B cell (primary cell): ENCODE measurements at regions not wholly inside any gene's neighbourhood (a gene's known extent, or its start where the extent isn't known, plus 50 kb on each side); places are given as distances from the start of the nearest gene placed in this dataset.

Source experiments
- ATAC-seq: fragments of 200-7000 bp; cut with Tn5 transposase; one replicate; pipeline ENCODE4 v1.10.0; 2021; ENCODE audit warnings: low read depth, mild to moderate bottlenecking, moderate number of reproducible peaks, moderate library complexity
- CTCF ChIA-PET: fragments of 350-600 bp; sonication (Branson Sonifier 250); formaldehyde crosslinking; loops from one replicate; lab custom pipeline; 2021; ENCODE audit warnings: antibody characterized with exemption, inconsistent platforms; lab: Charles Lee
- POLR2A ChIA-PET: fragments of 350-600 bp; sonication (Branson Sonifier 250); formaldehyde crosslinking; loops from one replicate; lab custom pipeline; 2021; ENCODE audit warnings: antibody characterized with exemption; lab: Charles Lee
- DNase-seq: peaks from one replicate; pipeline ENCODE4 v3.0.0; 2013
- H2AFZ ChIP-seq: 2 replicates; pipeline ENCODE4 v1.6.1; 2012; ENCODE audit warnings: mild to moderate bottlenecking, low read depth, low read length; ENCODE audit not compliant: insufficient read depth, poor library complexity, severe bottlenecking
- H3K27ac ChIP-seq, 2 donors: 1 replicate in 1 of 2; 2 replicates in 1 of 2; pipeline ENCODE4 v1.5.1; 2012 to 2013; ENCODE audit warnings: low read length in 2 of 2, mild to moderate bottlenecking in 2 of 2, moderate library complexity in 1 of 2
- H3K27me3 ChIP-seq, 4 experiments: fragments of 200-600 bp in 1 of 4; sonication (generic) in 1 of 4; replicated peaks in 1 of 4; 1 replicate in 2 of 4; 2 replicates in 2 of 4; pipeline versions ENCODE4 v1.6.1 to v1.7.0; 2013 to 2016; ENCODE audit warnings: low read length in 3 of 4, mild to moderate bottlenecking in 2 of 4, mixed read lengths in 1 of 4, moderate library complexity in 1 of 4; ENCODE audit not compliant: insufficient read depth in 4 of 4, control insufficient read depth in 3 of 4; ENCODE audit errors: control extremely low read depth in 1 of 4
- H3K36me3 ChIP-seq, 2 experiments: replicated peaks in 1 of 2; 1 replicate in 1 of 2; 2 replicates in 1 of 2; pipeline versions ENCODE4 v1.6.1 to v1.7.1; 2013; ENCODE audit warnings: low read length in 1 of 2; ENCODE audit not compliant: insufficient read depth in 2 of 2, control insufficient read depth in 1 of 2; ENCODE audit errors: control extremely low read depth in 1 of 2, extremely low read depth in 1 of 2
- H3K4me1 ChIP-seq, 2 donors: fragments of 200-600 bp in 1 of 2; sonication (generic) in 1 of 2; 1 replicate in 1 of 2; 2 replicates in 1 of 2; pipeline versions ENCODE4 v1.5.1 to v1.6.1; 2013 to 2017; ENCODE audit warnings: low read length in 2 of 2; ENCODE audit not compliant: control insufficient read depth in 2 of 2, insufficient read depth in 2 of 2
- H3K4me2 ChIP-seq: replicated peaks from 2 replicates; pipeline ENCODE3; 2012; ENCODE audit warnings: mild to moderate bottlenecking, low read depth, low read length; ENCODE audit not compliant: poor library complexity, severe bottlenecking
- H3K4me3 ChIP-seq, 5 experiments: fragments of 200-600 bp in 1 of 5; sonication (generic) in 1 of 5; 1 replicate in 3 of 5; 2 replicates in 2 of 5; pipeline versions ENCODE4 v1.5.1 to v1.7.0; 2011 to 2016; ENCODE audit warnings: low read length in 4 of 5, mild to moderate bottlenecking in 4 of 5, low read depth in 2 of 5, control low read depth in 1 of 5, moderate library complexity in 1 of 5; ENCODE audit not compliant: insufficient read depth in 1 of 5; ENCODE audit errors: control extremely low read depth in 1 of 5, extremely low read depth in 1 of 5
- H3K79me2 ChIP-seq: fragments of 200-600 bp; sonication (generic); one replicate; pipeline ENCODE4 v1.6.0; 2016; ENCODE audit warnings: low read length; ENCODE audit not compliant: control insufficient read depth, insufficient read depth
- H3K9ac ChIP-seq: fragments of 200-600 bp; sonication (generic); 2 replicates; pipeline ENCODE4 v1.6.1; 2017; ENCODE audit warnings: mild to moderate bottlenecking, low read length, moderate library complexity
- H3K9me3 ChIP-seq, 3 donors: one replicate each; pipeline versions ENCODE4 v1.6.1 to v1.7.1; 2013; ENCODE audit warnings: low read length in 2 of 3; ENCODE audit not compliant: control insufficient read depth in 2 of 3, insufficient read depth in 1 of 3; ENCODE audit errors: control extremely low read depth in 1 of 3
- H4K20me1 ChIP-seq: 2 replicates; pipeline ENCODE4 v1.6.0; 2012; ENCODE audit warnings: mild to moderate bottlenecking, low read length; ENCODE audit not compliant: insufficient read depth, control insufficient read depth, poor library complexity, severe bottlenecking
- H3K27ac Mint-ChIP-seq: one replicate; pipeline ENCODE4 v1.8.0; 2021; ENCODE audit warnings: mixed read lengths
- H3K27me3 Mint-ChIP-seq: one replicate; pipeline ENCODE4 v1.8.0; 2021; ENCODE audit warnings: mixed read lengths
- H3K4me1 Mint-ChIP-seq: one replicate; pipeline ENCODE4 v1.8.0; 2021; ENCODE audit warnings: mixed read lengths
- H3K4me3 Mint-ChIP-seq: one replicate; pipeline ENCODE4 v1.8.0; 2021; ENCODE audit warnings: mixed read lengths
- H3K9me3 Mint-ChIP-seq: one replicate; pipeline ENCODE4 v1.8.0; 2022; ENCODE audit warnings: mixed read lengths; ENCODE audit not compliant: insufficient read depth
- CTCF ChIP-seq: fragments of 200-600 bp; IDR thresholded peaks from one replicate; pipeline ENCODE4 v1.8.0; 2022; ENCODE audit warnings: antibody characterized with exemption, mild to moderate bottlenecking
- EZH2 ChIP-seq: IDR thresholded peaks from 2 replicates; pipeline ENCODE4 v1.6.1; 2012; ENCODE audit warnings: borderline replicate concordance, low read depth, mild to moderate bottlenecking, moderate library complexity, low read length; ENCODE audit not compliant: insufficient read depth, poor library complexity, severe bottlenecking
- WGBS: methylation state at CpG from one replicate; pipeline ENCODE4 v1.1.5; 2013; ENCODE audit warnings: missing lambda C conversion rate; ENCODE audit not compliant: insufficient coverage; 5-methylcytosine and 5-hydroxymethylcytosine counted together
- intact Hi-C: fragments of 100-400 bp; cut with micrococcal nuclease; formaldehyde crosslinking; loops from one replicate; pipeline ENCODE4 v1.10.0; 2022

- H3K79me2 ChIP-seq, result no peaks in the 10 kb centered on the region
- TF ChIP-seq CTCF (no peak), EZH2 (no peak)
- H3K4me2 ChIP-seq, result no peak overlapping the region
- no peaks in the 10 kb centered on the region for H3K9me3 ChIP-seq
- no peak overlapping the region for H3K27ac ChIP-seq
- H3K4me3 Mint-ChIP-seq, result no peak overlapping the region
- no peaks in the 10 kb centered on the region for H3K4me1 ChIP-seq
- H3K27me3 Mint-ChIP-seq, result no peaks in the 10 kb centered on the region
- H3K36me3 ChIP-seq, result no peaks in the 10 kb centered on the region
- H3K9ac ChIP-seq, result no peak overlapping the region
- ChIA-PET CTCF (no interaction called here), POLR2A (no interaction called here)
- H3K27me3 ChIP-seq, result no peaks in the 10 kb centered on the region
- no peaks in the 10 kb centered on the region for H3K9me3 Mint-ChIP-seq
- DNase-seq (no peak), ATAC-seq (no peak)
- 67% methylated on average over 3 of the region's 3 CpGs for WGBS
- intact Hi-C loops, result no loop called here
- no peak overlapping the region for H3K4me3 ChIP-seq
- H3K27ac Mint-ChIP-seq, result no peak overlapping the region
- H4K20me1 ChIP-seq, result no peaks in the 10 kb centered on the region
- no peaks in the 10 kb centered on the region for H3K4me1 Mint-ChIP-seq
- H2AFZ ChIP-seq, result no peak overlapping the region
Measured at GRCh38 chr4:164503874-164504273, 250.1 kb upstream of the SMIM31 start.

- ChIA-PET POLR2A (no interaction called here), CTCF (no interaction called here)
- TF ChIP-seq CTCF, result no peak
- TF ChIP-seq EZH2, result no peak
- WGBS, result no CpG with 5 or more reads among the region's 3 CpGs
- H3K27me3 ChIP-seq, result no peaks in the 10 kb centered on the region
- no peak overlapping the region for H3K4me2 ChIP-seq
- ATAC-seq (no peak), DNase-seq (no peak)
- Mint-ChIP-seq H3K27ac (no peak overlapping the region), H3K4me3 (no peak overlapping the region), H3K9me3 (no peaks in the 10 kb centered on the region), H3K4me1 (no peaks in the 10 kb centered on the region), H3K27me3 (no peaks in the 10 kb centered on the region)
- H3K4me1 ChIP-seq, result no peaks in the 10 kb centered on the region
- H3K27ac ChIP-seq, result no peak overlapping the region
- H3K36me3 ChIP-seq, result no peaks in the 10 kb centered on the region
- H2AFZ ChIP-seq, result no peak overlapping the region
- no peak overlapping the region for H3K9ac ChIP-seq
- no peaks in the 10 kb centered on the region for H3K9me3 ChIP-seq
- no peak overlapping the region for H3K4me3 ChIP-seq
- intact Hi-C loops, result no loop called here
- H3K79me2 ChIP-seq, result no peaks in the 10 kb centered on the region
- H4K20me1 ChIP-seq, result no peaks in the 10 kb centered on the region
Measured at GRCh38 chr4:164508097-164508496, 245.8 kb upstream of the SMIM31 start.
